ENCODE measurements at regions not wholly inside any gene's neighbourhood (a gene's known extent, or its start where the extent isn't known, plus 50 kb on each side); places are given as distances from the start of the nearest gene placed in this dataset.

GRCh38 chr2:16304876-16305590, 360.6 kb downstream of the CYRIA start:
- TF ChIP-seq CTCF (IDR thresholded peaks at IDR 0.05; ENCODE audit: low read depth, low read length), result no peak
- TF ChIP-seq POLR2A (IDR thresholded peaks at IDR 0.05; ENCODE audit: extremely low read depth, insufficient read length), result no peak
- no peak for TF ChIP-seq MAX (IDR thresholded peaks at IDR 0.05; ENCODE audit: low read depth, low read length)

All from NB4 (cell line).